AG09309 (cell line): ENCODE measurements at regions not wholly inside any gene's neighbourhood (a gene's known extent, or its start where the extent isn't known, plus 50 kb on each side); places are given as distances from the start of the nearest gene placed in this dataset.

Experiments
- DNase-seq: peaks from one replicate; pipeline ENCODE4 v3.0.0-alpha.2; 2010; ENCODE audit warnings: low read depth
- H3K4me3 ChIP-seq: 2 replicates; pipeline ENCODE4 v1.5.1; 2011; ENCODE audit warnings: mild to moderate bottlenecking, low read depth, low read length, moderate library complexity; ENCODE audit not compliant: control insufficient read depth
- TF ChIP-seq, protein P1 (sequence below): IDR thresholded peaks from 2 replicates; pipeline ENCODE4 v1.5.1; 2011; ENCODE audit warnings: mild to moderate bottlenecking, low read depth, low read length, inconsistent platforms; ENCODE audit not compliant: insufficient read depth, control insufficient read depth; ENCODE audit errors: missing control alignments

DNA sequence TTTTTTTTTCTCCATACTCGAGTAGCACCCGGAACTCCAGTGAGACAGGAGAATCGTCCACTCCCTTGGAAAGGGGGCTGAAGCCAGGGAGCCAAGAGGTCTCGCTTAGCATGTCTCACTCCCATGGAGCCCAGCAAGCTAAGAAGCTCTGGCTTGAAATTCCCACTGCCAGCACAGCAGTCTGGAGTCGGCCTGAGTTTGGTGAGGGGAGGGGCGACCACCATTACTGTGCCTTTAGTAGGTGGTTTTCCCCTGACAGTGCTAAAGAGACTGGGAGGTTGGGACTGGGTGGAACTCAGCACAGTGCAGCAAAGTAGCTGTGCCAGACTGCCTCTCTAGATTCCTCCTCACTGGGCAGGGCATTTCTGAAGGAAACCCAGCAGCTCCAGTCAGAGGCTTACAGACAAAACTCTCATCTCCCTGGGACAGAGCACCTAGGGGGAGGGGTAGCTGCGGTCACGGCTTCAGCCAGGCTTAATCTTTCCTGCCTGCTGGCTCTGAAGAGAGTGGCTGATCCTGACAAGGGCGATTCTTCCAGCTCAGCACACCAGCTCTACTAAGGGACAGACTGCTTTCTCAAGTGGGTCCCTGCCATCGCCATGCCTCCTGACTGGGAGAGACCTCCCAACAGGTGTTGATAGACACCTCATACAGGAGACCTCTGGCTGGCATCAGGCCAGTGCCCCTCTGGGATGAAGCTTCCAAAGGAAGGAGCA is 414.5 kb upstream of the ZNF608 start:
- H3K4me3 ChIP-seq = no peak overlapping the region
- no peak for DNase-seq
- TF ChIP-seq, protein P1, sequence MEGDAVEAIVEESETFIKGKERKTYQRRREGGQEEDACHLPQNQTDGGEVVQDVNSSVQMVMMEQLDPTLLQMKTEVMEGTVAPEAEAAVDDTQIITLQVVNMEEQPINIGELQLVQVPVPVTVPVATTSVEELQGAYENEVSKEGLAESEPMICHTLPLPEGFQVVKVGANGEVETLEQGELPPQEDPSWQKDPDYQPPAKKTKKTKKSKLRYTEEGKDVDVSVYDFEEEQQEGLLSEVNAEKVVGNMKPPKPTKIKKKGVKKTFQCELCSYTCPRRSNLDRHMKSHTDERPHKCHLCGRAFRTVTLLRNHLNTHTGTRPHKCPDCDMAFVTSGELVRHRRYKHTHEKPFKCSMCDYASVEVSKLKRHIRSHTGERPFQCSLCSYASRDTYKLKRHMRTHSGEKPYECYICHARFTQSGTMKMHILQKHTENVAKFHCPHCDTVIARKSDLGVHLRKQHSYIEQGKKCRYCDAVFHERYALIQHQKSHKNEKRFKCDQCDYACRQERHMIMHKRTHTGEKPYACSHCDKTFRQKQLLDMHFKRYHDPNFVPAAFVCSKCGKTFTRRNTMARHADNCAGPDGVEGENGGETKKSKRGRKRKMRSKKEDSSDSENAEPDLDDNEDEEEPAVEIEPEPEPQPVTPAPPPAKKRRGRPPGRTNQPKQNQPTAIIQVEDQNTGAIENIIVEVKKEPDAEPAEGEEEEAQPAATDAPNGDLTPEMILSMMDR = no peak

DNA sequence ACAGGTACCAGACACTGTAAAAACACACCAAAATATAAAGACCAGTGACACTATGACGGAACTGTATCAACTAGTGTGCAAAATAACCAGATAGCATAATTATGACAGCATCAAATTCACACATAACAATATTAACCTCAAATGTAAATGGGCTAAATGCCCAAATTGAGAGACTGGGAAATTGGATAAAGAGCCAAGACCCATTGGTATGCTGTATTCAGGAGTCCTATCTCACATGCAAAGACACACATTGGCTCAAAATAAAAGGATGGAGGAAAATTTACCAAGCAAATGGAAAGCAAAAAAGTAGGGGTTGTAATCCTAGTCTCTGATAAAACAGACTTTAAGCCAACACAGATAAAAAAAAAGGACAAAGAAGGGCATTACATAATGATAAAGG is 416.3 kb upstream of the ZNF608 start:
- H3K4me3 ChIP-seq = no peak overlapping the region
- TF ChIP-seq, protein P1 = no peak
- DNase-seq = no peak

DNA sequence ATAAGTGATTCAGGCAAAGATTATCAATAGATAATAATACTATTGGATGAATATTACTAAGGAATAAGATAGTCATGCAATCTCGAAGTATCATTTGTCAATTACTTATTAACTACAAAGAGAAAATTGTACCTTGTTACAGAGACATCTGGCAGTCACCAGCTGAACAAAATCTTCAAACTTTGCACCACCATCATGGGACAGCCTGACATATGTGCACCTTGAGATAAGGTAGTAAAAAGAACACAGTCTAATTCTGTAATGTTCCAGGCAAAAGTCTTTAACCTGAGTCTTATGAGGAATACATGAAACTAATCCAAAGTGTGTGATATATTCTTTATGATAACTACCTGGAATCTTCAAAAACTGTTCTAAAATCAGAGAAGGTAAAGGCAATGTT is 423.0 kb upstream of the ZNF608 start:
- H3K4me3 ChIP-seq = no peak overlapping the region
- TF ChIP-seq, protein P1 = no peak
- DNase-seq = no peak

DNA sequence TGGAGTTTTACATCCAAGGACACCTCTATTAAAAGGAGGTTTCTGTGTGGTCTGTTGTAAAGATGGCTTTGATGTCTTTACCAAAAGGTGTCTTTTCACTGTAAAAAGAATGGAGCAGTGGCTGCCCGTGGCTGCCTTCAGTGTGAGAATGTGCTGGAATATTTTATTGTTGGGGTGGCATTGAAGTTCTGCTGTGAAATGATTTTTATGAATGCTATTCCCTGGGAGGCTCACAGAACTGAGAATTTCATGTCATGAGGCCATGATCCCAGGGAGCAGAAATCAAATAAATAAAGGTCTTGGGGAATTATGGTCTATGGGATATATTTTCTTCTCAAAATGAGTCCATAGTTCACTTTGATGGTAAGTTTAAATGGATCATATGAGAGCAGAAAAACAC is 425.2 kb upstream of the ZNF608 start:
- TF ChIP-seq, protein P1 = no peak
- no peak for DNase-seq
- no peak overlapping the region for H3K4me3 ChIP-seq

DNA sequence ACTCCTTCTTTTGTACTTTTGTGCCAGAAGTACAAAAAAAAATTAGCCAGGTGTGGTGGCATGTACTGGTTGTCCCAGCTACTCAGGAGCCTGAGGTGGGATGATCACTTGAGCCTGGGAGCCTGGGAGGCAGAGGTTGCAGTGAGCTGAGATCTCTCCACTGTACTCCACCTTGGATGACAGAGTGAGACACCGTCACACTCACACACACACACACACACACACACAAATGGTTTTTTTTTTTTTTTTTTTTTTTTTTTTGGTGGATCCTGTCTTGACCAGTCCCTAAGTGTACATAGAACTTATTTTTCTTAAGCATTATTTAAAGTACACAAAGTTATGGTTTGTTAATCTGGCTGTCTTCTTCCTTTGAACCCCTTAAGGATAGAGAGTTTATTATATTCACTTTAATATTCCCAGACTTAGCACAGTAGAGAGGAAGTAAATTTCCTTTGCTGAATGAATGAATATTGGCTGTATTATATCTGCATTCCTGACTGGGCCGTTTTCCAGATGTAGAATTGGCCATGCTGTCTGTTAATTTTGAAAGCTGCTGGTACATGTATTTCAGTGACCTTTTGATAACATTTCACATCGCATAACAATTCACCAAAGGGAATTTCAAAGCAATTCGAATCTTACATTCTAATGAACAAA is 429.0 kb upstream of the ZNF608 start:
- no peak for DNase-seq
- no peak overlapping the region for H3K4me3 ChIP-seq
- TF ChIP-seq, protein P1 = no peak

DNA sequence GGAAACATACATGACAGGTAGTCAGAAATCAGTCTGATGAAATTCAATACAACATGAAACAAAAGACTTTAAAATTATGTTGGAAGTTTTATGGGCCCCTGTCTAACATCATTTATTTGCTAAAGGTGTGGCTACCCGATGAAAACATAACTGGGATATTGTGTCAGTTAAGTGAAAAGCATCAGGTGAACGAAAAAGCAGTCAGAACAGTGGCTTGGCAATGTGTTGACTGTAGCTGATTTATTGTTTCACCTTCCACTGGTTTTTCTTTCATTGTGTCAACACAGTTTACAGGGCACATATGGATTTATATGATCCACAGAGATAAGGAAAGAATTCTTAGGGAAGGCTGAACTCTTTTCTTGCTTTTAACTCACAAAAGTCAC is 429.6 kb upstream of the ZNF608 start:
- TF ChIP-seq, protein P1 = no peak
- DNase-seq = no peak

More for the DNA sequence above, 429.6 kb upstream of the ZNF608 start:
- no peak overlapping the region for H3K4me3 ChIP-seq
